IMR-90 (cell line): ENCODE measurements at regions not wholly inside any gene's neighbourhood (a gene's known extent, or its start where the extent isn't known, plus 50 kb on each side); places are given as distances from the start of the nearest gene placed in this dataset.
A peak's percentile ranks its signal among the peaks of the same experiment; 100 is the strongest.

ENCODE experiments used
- ATAC-seq: fragments of 200-7000 bp; cut with Tn5 transposase; 2 replicates; pipeline ENCODE4 v1.9.1; 2020; ENCODE audit warnings: low read depth, mild to moderate bottlenecking, moderate library complexity
- BruUV-seq: library from RNA; stranded (reverse); fragments of 400-500 nt; replicated peaks from 2 replicates; lab custom pipeline; 2021; lab: Mats Ljungman, UMichigan
- CTCF ChIA-PET: fragments of 300-600 bp; formaldehyde crosslinking; extraction: SDS; loops from one replicate; lab custom pipeline; 2021; ENCODE audit warnings: antibody characterized with exemption; lab: Yijun Ruan, JAX
- POLR2A ChIA-PET: fragments of 300-600 bp; sonication (Branson Sonifier 250); formaldehyde crosslinking; loops from one replicate; lab custom pipeline; 2022; ENCODE audit warnings: antibody characterized with exemption; ENCODE audit not compliant: unreplicated experiment; lab: Charles Lee
- DNase-seq: peaks from one replicate; pipeline ENCODE4 v3.0.0; 2013
- H2AFZ ChIP-seq: replicated peaks from 2 replicates; pipeline ENCODE3; 2013; ENCODE audit warnings: low read length, mild to moderate bottlenecking; ENCODE audit not compliant: poor library complexity
- H2AK5ac ChIP-seq: 2 replicates; pipeline ENCODE4 v1.6.1; 2013; ENCODE audit warnings: low read depth, low read length, inconsistent platforms
- H2AK9ac ChIP-seq: replicated peaks from 2 replicates; pipeline ENCODE3; 2013; ENCODE audit warnings: mild to moderate bottlenecking, low read depth, low read length, moderate library complexity; ENCODE audit not compliant: poor library complexity
- H2BK120ac ChIP-seq: 2 replicates; pipeline ENCODE4 v1.6.1; 2013; ENCODE audit warnings: low read depth, low read length, inconsistent platforms
- H2BK15ac ChIP-seq: 3 replicates; pipeline ENCODE4 v1.6.1; 2013; ENCODE audit warnings: low read depth, low read length, inconsistent platforms
- H2BK20ac ChIP-seq: 2 replicates; pipeline ENCODE4 v1.6.1; 2013; ENCODE audit warnings: low read depth, mild to moderate bottlenecking, inconsistent platforms, low read length, moderate library complexity
- H2BK5ac ChIP-seq: 2 replicates; pipeline ENCODE4 v1.6.1; 2013; ENCODE audit warnings: mild to moderate bottlenecking, low read depth, low read length, inconsistent platforms; ENCODE audit not compliant: poor library complexity, severe bottlenecking
- H3K14ac ChIP-seq: replicated peaks from 2 replicates; pipeline ENCODE4 v1.6.1; 2013; ENCODE audit warnings: low read depth, low read length, inconsistent platforms
- H3K18ac ChIP-seq: 2 replicates; pipeline ENCODE4 v1.6.1; 2013; ENCODE audit warnings: low read depth, low read length, control low read depth
- H3K23ac ChIP-seq: 2 replicates; pipeline ENCODE4 v1.6.1; 2013; ENCODE audit warnings: low read depth, low read length, inconsistent platforms
- H3K27ac ChIP-seq: 2 replicates; pipeline ENCODE4 v1.5.1; 2013; ENCODE audit warnings: mild to moderate bottlenecking, control low read depth, low read length; ENCODE audit not compliant: insufficient read depth
- H3K27me3 ChIP-seq: 2 replicates; pipeline ENCODE4 v1.6.1; 2013; ENCODE audit warnings: low read length; ENCODE audit not compliant: control insufficient read depth, insufficient read depth
- H3K36me3 ChIP-seq: 2 replicates; pipeline ENCODE4 v1.6.1; 2013; ENCODE audit warnings: low read length, mixed read lengths; ENCODE audit not compliant: control insufficient read depth, insufficient read depth
- H3K4ac ChIP-seq: 2 replicates; pipeline ENCODE4 v1.6.1; 2013; ENCODE audit warnings: low read depth, low read length, inconsistent platforms
- H3K4me1 ChIP-seq: 2 replicates; pipeline ENCODE4 v1.6.1; 2013; ENCODE audit warnings: low read length, mixed read lengths; ENCODE audit not compliant: control insufficient read depth, insufficient read depth
- H3K4me2 ChIP-seq: 2 replicates; pipeline ENCODE4 v1.6.1; 2013; ENCODE audit warnings: low read depth, mild to moderate bottlenecking, control low read depth, low read length, moderate library complexity
- H3K4me3 ChIP-seq: 2 replicates; pipeline ENCODE4 v1.5.1; 2013; ENCODE audit warnings: low read depth, mild to moderate bottlenecking, control low read depth, low read length, moderate library complexity; ENCODE audit not compliant: insufficient read depth
- H3K56ac ChIP-seq: 2 replicates; pipeline ENCODE4 v1.6.1; 2013; ENCODE audit warnings: low read length, inconsistent platforms; ENCODE audit not compliant: insufficient read depth; ENCODE audit errors: extremely low read depth
- H3K79me1 ChIP-seq, 2 experiments: 2 replicates each; pipeline ENCODE4 v1.6.1; 2013; ENCODE audit warnings: low read length in 2 of 2, inconsistent platforms in 1 of 2, low read depth in 1 of 2
- H3K9ac ChIP-seq: 2 replicates; pipeline ENCODE4 v1.6.1; 2013; ENCODE audit warnings: low read depth, low read length, control low read depth
- H3K9me1 ChIP-seq: 2 replicates; pipeline ENCODE4 v1.6.1; 2013; ENCODE audit warnings: low read length, inconsistent platforms; ENCODE audit not compliant: insufficient read depth
- H3K9me3 ChIP-seq: 2 replicates; pipeline ENCODE4 v1.6.1; 2013; ENCODE audit warnings: low read length; ENCODE audit not compliant: control insufficient read depth, insufficient read depth
- H4K20me1 ChIP-seq: 2 replicates; pipeline ENCODE4 v1.6.1; 2013; ENCODE audit warnings: low read length, inconsistent platforms; ENCODE audit not compliant: insufficient read depth
- H4K5ac ChIP-seq: 2 replicates; pipeline ENCODE4 v1.6.1; 2013; ENCODE audit warnings: mild to moderate bottlenecking, low read depth, low read length, control low read depth
- H4K8ac ChIP-seq, 2 experiments: 2 replicates each; pipeline ENCODE4 v1.6.1; 2013; ENCODE audit warnings: low read depth in 2 of 2, low read length in 2 of 2, control low read depth in 1 of 2, inconsistent platforms in 1 of 2
- H4K91ac ChIP-seq: 2 replicates; pipeline ENCODE4 v1.6.1; 2013; ENCODE audit warnings: low read depth, low read length, inconsistent platforms; ENCODE audit not compliant: insufficient read depth
- BHLHE40 ChIP-seq: fragments of 150-350 bp; IDR thresholded peaks from 2 replicates; pipeline ENCODE4 v1.6.1; 2016; ENCODE audit warnings: mild to moderate bottlenecking, low read depth, low read length
- CEBPB ChIP-seq: IDR thresholded peaks from 2 replicates; pipeline ENCODE4 v1.6.1; 2012; ENCODE audit warnings: low read depth, low read length, improper control_type of control experiment
- CHD1 ChIP-seq: IDR thresholded peaks from 2 replicates; pipeline ENCODE4 v1.6.1; 2012; ENCODE audit warnings: low read depth, low read length, improper control_type of control experiment
- FOS ChIP-seq: fragments of 150-350 bp; IDR thresholded peaks from 2 replicates; pipeline ENCODE4 v1.6.1; 2016; ENCODE audit warnings: low read depth, low read length
- MAFK ChIP-seq: IDR thresholded peaks from 2 replicates; pipeline ENCODE4 v1.6.1; 2012; ENCODE audit warnings: low read depth, low read length, improper control_type of control experiment
- NFE2L2 ChIP-seq: fragments of 150-350 bp; IDR thresholded peaks from 2 replicates; pipeline ENCODE4 v1.6.1; 2016; ENCODE audit warnings: low read depth, mild to moderate bottlenecking, low read length
- POLR2A ChIP-seq: IDR thresholded peaks from 2 replicates; pipeline ENCODE4 v1.6.1; 2012; ENCODE audit warnings: mild to moderate bottlenecking, low read depth, low read length
- RAD21 ChIP-seq: IDR thresholded peaks from 2 replicates; pipeline ENCODE4 v1.6.1; 2012; ENCODE audit warnings: low read length, improper control_type of control experiment
- RCOR1 ChIP-seq: IDR thresholded peaks from 2 replicates; pipeline ENCODE4 v1.6.1; 2012; ENCODE audit warnings: mild to moderate bottlenecking, low read length, improper control_type of control experiment; ENCODE audit not compliant: insufficient replicate concordance
- SMC3 ChIP-seq: fragments of 150-350 bp; IDR thresholded peaks from 2 replicates; pipeline ENCODE4 v1.6.1; 2016; ENCODE audit warnings: low read depth, mild to moderate bottlenecking, antibody characterized with exemption, low read length, moderate library complexity
- WGBS, 2 experiments: methylation state at CpG; one replicate each; pipeline versions ENCODE4 v1.1.5 to v1.1.7; 2013; ENCODE audit warnings: missing lambda C conversion rate in 2 of 2; ENCODE audit not compliant: insufficient read length in 1 of 2; ENCODE audit errors: extremely low coverage in 2 of 2; 5-methylcytosine and 5-hydroxymethylcytosine counted together
- dilution Hi-C: fragments of 300-500 bp; cut with HindIII; formaldehyde crosslinking; loops from one replicate; pipeline ENCODE4 v1.14.3; 2018; ENCODE audit warnings: low sequenced_read_pairs; ENCODE audit not compliant: unreplicated experiment
- in situ Hi-C: fragments of 300-500 bp; cut with MboI; formaldehyde crosslinking; loops from 3 replicates; pipeline ENCODE4 v1.14.3; 2019; ENCODE audit warnings: low sequenced_read_pairs, inconsistent platforms, mixed read lengths
- intact Hi-C: fragments of 100-400 bp; cut with micrococcal nuclease; formaldehyde crosslinking; loops from 2 replicates; pipeline ENCODE4 v1.10.0; 2022
- TF ChIP-seq, protein P1 (sequence below): fragments of 150-350 bp; IDR thresholded peaks from 2 replicates; pipeline ENCODE4 v1.6.1; 2016; ENCODE audit warnings: low read depth, mild to moderate bottlenecking, low read length, moderate library complexity, borderline replicate concordance
- TF ChIP-seq, protein P2 (sequence below): conservative IDR thresholded peaks from 2 replicates; pipeline ENCODE4 v1.5.1; 2012; ENCODE audit warnings: mild to moderate bottlenecking, low read depth, low read length, improper control_type of control experiment

DNA sequence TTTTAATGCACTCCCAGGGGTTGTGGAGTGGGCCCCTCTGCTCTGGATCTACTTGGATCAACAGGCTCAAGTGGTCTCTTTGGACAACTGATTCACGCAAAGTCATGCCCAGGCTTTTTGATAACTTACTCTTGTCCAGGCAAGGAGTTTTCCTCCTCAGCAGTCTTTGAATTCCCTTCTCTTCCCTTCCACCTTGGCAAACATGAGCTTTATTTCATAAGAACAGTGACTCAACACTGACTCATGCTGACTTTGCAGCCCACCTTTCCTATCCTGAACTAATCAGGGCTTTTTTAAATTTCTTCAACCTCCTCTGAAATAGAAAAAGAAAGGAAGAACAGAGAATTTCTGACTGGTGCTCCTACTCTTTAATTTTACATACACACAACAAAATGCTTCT, 132.1 kb upstream of the LDB2 start (continued):
- TF ChIP-seq, protein P1, sequence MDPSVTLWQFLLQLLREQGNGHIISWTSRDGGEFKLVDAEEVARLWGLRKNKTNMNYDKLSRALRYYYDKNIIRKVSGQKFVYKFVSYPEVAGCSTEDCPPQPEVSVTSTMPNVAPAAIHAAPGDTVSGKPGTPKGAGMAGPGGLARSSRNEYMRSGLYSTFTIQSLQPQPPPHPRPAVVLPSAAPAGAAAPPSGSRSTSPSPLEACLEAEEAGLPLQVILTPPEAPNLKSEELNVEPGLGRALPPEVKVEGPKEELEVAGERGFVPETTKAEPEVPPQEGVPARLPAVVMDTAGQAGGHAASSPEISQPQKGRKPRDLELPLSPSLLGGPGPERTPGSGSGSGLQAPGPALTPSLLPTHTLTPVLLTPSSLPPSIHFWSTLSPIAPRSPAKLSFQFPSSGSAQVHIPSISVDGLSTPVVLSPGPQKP, result no peak
- TF ChIP-seq RAD21, result no peak

DNA sequence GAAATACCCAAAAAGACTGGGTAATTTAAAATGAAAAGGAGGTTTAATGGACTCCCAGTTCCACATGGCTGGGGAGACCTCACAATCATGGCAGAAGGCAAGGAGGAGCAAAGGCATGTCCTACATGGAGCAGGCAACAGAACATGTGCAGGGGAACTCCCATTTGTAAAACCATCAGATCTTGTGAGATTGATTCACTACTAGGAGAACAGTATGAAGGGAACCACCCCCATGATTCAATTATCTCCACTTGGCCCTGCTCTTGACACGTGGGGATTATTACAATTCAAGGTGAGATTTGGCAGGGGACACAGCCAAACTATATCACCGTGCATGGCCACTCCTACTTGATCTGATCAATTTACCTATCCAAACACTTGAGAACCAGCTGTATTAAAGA, 131.5 kb upstream of the LDB2 start:
- in situ Hi-C loops, result no loop called here
- CTCF ChIA-PET, result interaction anchor here (0.7 kb wide), 1 partner anchor 18 kb away, joined by 3 read pairs; no protein-coding TSS in a partner anchor
- peak overlapping the region; percentile 99 for H2BK120ac ChIP-seq
- POLR2A ChIA-PET, result no interaction called here
- H4K5ac ChIP-seq, result peak overlapping the region; percentile 47; the same call in 1 of the 2 replicates
- H3K36me3 ChIP-seq, result no peaks in the 10 kb centered on the region
- no peaks in the 10 kb centered on the region for H3K27me3 ChIP-seq
- H2AK9ac ChIP-seq, result no peak overlapping the region
- BruUV-seq, result no TSS peak
- H3K18ac ChIP-seq, result peak overlapping the region; percentile 86
- H3K27ac ChIP-seq, result peak overlapping the region; percentile 12; the same call in 1 of the 2 replicates
- peak overlapping the region; percentile 86 for H2BK15ac ChIP-seq
- H3K23ac ChIP-seq, result peak overlapping the region; percentile 68
- H3K56ac ChIP-seq, result peak overlapping the region; percentile 72; the same call in 1 of the 2 replicates
- H4K91ac ChIP-seq, result peak overlapping the region; percentile 85
- dilution Hi-C loops, result no loop called here
- no peak overlapping the region for H3K9ac ChIP-seq
- WGBS, 2 experiments, result no CpG with 5 or more reads among the region's 2 CpGs
- H3K4me3 ChIP-seq, result no peak overlapping the region
- peaks cover 0 to 19% of the 10 kb centered on the region in 2 experiments; a peak in 2 of 4 replicates for H3K79me1 ChIP-seq
- peak overlapping the region; percentile 88 for H2BK5ac ChIP-seq
- H3K4me1 ChIP-seq, result peaks cover 23% of the 10 kb centered on the region
- H4K8ac ChIP-seq, result peak overlapping the region; percentile 15 to 81
- H4K20me1 ChIP-seq, result no peaks in the 10 kb centered on the region
- no peak for DNase-seq
- no peak overlapping the region for H3K4me2 ChIP-seq
- peak overlapping the region; percentile 95 for H2BK20ac ChIP-seq
- peak overlapping the region; percentile 86 for H3K4ac ChIP-seq
- peak overlapping the region; percentile 95 for H3K14ac ChIP-seq
- no peak for ATAC-seq
- H3K9me1 ChIP-seq, result peaks cover 27% of the 10 kb centered on the region
- no peak overlapping the region for H2AFZ ChIP-seq
- peak overlapping the region; percentile 91 for H2AK5ac ChIP-seq
- intact Hi-C loops, result no loop called here
- no peaks in the 10 kb centered on the region for H3K9me3 ChIP-seq
- TF ChIP-seq RCOR1 (no peak), POLR2A (no peak), CHD1 (no peak), BHLHE40 (no peak), FOS (no peak), CEBPB (no peak), NFE2L2 (no peak), SMC3 (no peak), MAFK (no peak)
- TF ChIP-seq, protein P1, result no peak
- TF ChIP-seq, protein P2, sequence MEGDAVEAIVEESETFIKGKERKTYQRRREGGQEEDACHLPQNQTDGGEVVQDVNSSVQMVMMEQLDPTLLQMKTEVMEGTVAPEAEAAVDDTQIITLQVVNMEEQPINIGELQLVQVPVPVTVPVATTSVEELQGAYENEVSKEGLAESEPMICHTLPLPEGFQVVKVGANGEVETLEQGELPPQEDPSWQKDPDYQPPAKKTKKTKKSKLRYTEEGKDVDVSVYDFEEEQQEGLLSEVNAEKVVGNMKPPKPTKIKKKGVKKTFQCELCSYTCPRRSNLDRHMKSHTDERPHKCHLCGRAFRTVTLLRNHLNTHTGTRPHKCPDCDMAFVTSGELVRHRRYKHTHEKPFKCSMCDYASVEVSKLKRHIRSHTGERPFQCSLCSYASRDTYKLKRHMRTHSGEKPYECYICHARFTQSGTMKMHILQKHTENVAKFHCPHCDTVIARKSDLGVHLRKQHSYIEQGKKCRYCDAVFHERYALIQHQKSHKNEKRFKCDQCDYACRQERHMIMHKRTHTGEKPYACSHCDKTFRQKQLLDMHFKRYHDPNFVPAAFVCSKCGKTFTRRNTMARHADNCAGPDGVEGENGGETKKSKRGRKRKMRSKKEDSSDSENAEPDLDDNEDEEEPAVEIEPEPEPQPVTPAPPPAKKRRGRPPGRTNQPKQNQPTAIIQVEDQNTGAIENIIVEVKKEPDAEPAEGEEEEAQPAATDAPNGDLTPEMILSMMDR, result no peak
